ENCODE measurements at regions not wholly inside any gene's neighbourhood (a gene's known extent, or its start where the extent isn't known, plus 50 kb on each side); places are given as distances from the start of the nearest gene placed in this dataset.

DNA sequence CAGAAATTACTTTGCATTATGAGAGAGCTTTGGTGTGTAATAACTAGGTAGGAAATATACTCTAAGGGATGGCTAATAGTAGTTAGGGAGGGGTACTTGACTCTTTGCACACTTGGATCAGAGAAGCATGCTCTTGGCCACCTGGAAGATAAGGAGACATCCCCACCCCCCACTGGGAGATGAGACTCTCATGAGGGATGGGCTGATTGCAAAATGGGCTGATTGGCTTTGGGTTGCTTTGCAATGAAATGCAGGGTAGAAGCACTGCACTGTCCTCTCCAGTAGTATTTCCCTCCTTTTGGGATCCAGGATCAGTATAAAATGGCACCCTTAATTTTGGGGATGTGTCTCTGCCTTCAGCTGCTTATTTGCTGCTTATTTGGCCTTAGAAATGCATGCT is 71.2 kb upstream of the EPS8L3 start:
- CTCF ChIA-PET (ENCODE audit: unreplicated experiment): no interaction called here
- Histone ChIP-seq H4K20me1 (ENCODE audit: insufficient read depth, low read length) (no peaks in the 10 kb centered on the region), H3K36me3 (ENCODE audit: insufficient read depth, low read length) (no peaks in the 10 kb centered on the region), H3K9me2 (ENCODE audit: insufficient read depth, low read length) (no peaks in the 10 kb centered on the region), H2AFZ (ENCODE audit: low read length) (no peak overlapping the region), H3K9me3 (ENCODE audit: low read length) (peaks cover 5% of the 10 kb centered on the region; the same call in 1 of the 2 replicates), H3K27ac (ENCODE audit: low read depth, low read length, poor library complexity, severe bottlenecking) (no peak overlapping the region), H3K4me3 (ENCODE audit: low read depth, low read length, poor library complexity, severe bottlenecking) (no peak overlapping the region), H3K4me1 (ENCODE audit: insufficient read depth, low read length, poor library complexity, severe bottlenecking) (no peaks in the 10 kb centered on the region), H3K4me2 (ENCODE audit: low read length) (no peak overlapping the region), H3K79me2 (ENCODE audit: insufficient read depth, low read depth, low read length) (no peaks in the 10 kb centered on the region)
- intact Hi-C loops (cut with micrococcal nuclease; ENCODE audit: unreplicated experiment): no loop called here
- DNase-seq (ENCODE audit: low spot score): no peak
- TF ChIP-seq EZH2phosphoT487 (IDR thresholded peaks at IDR 0.05; ENCODE audit: borderline replicate concordance, low read depth, low read length): no peak
- TF ChIP-seq, protein P1, sequence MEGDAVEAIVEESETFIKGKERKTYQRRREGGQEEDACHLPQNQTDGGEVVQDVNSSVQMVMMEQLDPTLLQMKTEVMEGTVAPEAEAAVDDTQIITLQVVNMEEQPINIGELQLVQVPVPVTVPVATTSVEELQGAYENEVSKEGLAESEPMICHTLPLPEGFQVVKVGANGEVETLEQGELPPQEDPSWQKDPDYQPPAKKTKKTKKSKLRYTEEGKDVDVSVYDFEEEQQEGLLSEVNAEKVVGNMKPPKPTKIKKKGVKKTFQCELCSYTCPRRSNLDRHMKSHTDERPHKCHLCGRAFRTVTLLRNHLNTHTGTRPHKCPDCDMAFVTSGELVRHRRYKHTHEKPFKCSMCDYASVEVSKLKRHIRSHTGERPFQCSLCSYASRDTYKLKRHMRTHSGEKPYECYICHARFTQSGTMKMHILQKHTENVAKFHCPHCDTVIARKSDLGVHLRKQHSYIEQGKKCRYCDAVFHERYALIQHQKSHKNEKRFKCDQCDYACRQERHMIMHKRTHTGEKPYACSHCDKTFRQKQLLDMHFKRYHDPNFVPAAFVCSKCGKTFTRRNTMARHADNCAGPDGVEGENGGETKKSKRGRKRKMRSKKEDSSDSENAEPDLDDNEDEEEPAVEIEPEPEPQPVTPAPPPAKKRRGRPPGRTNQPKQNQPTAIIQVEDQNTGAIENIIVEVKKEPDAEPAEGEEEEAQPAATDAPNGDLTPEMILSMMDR (conservative IDR thresholded peaks at IDR 0.05; ENCODE audit: low read length): no peak
- no TSS peak for BruUV-seq (replicated peaks)
- POLR2A ChIA-PET: interaction anchor here (1.0 to 1.4 kb wide), 2 partner anchors 9 to 12 kb away, joined by 3 read pairs; no protein-coding TSS in a partner anchor

DNA sequence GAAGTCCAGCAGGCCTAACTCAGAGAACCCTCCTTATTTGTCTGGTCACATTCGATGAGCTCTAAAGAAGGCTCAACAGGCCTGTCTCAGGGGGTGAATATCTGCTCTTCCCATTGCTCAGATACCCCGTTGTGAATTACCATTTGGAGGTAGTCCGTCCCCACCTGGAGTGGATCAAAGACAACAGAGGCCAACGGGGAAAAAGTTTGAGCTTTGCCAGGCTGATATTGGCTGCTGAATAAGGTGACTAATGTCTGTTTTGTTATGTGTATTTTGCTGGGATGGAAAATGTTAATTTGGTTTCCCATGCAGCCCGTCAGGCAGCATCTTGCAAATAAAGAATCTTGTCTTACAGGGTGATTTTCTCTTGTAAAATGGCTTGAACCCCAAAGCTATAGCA is 69.2 kb upstream of the EPS8L3 start:
- H3K9me2 ChIP-seq (ENCODE audit: insufficient read depth, low read length): no peaks in the 10 kb centered on the region
- no peaks in the 10 kb centered on the region for H3K4me1 ChIP-seq (ENCODE audit: insufficient read depth, low read length, poor library complexity, severe bottlenecking)
- no peak for TF ChIP-seq EZH2phosphoT487 (IDR thresholded peaks at IDR 0.05; ENCODE audit: borderline replicate concordance, low read depth, low read length)
- TF ChIP-seq, protein P1 (conservative IDR thresholded peaks at IDR 0.05; ENCODE audit: low read length): no peak
- no peak for DNase-seq (ENCODE audit: low spot score)
- H3K27ac ChIP-seq (ENCODE audit: low read depth, low read length, poor library complexity, severe bottlenecking): no peak overlapping the region
- no peak overlapping the region for H2AFZ ChIP-seq (ENCODE audit: low read length)
- ChIA-PET POLR2A (interaction anchor here (0.7 kb wide), 1 partner anchor 248 kb away, joined by 4 read pairs; no protein-coding TSS in a partner anchor), CTCF (ENCODE audit: unreplicated experiment) (no interaction called here)
- peaks cover 4% of the 10 kb centered on the region; the same call in 1 of the 2 replicates for H3K9me3 ChIP-seq (ENCODE audit: low read length)
- intact Hi-C loops (cut with micrococcal nuclease; ENCODE audit: unreplicated experiment): no loop called here
- no peaks in the 10 kb centered on the region for H4K20me1 ChIP-seq (ENCODE audit: insufficient read depth, low read length)
- H3K4me3 ChIP-seq (ENCODE audit: low read depth, low read length, poor library complexity, severe bottlenecking): no peak overlapping the region
- no peaks in the 10 kb centered on the region for H3K79me2 ChIP-seq (ENCODE audit: insufficient read depth, low read depth, low read length)
- no peak overlapping the region for H3K4me2 ChIP-seq (ENCODE audit: low read length)
- H3K36me3 ChIP-seq (ENCODE audit: insufficient read depth, low read length): no peaks in the 10 kb centered on the region
- BruUV-seq (replicated peaks): no TSS peak

DNA sequence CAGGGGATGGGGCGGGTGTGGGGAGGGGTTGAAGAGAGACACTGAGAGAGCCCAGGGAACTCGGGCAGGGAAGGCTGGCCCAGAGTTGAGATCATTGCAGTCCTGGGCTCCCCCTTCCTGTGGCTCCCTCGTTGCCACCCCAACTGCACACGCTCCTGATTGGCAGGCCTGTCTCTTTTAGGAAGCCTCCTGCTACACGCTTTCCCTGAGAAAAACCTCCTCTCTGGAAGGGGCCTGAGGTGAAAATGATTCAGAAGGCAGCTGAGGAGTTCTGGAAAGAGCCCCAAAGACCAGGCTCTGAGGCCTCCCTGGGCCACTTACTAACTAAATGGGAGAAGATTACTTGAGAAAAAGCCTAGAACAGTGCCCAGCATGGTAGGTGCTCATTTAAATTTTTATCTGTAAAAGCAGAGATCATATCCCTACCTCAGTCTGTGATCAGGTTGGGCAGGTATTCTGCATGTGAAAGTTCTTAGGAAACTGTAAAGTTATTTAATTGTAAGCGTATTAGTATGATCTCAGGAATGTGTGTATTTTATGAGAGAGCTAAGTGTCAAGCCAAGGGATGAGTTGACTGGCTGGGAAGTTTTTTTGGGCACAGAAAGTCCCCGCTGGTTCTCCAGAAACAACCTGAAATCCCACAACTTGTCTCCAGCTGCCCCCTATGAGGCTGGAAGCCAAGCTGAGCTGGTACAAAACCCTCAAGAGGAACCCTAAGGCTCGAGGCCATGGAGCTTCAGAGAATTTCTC is 65.2 kb upstream of the EPS8L3 start:
- no peaks in the 10 kb centered on the region for H3K9me2 ChIP-seq (ENCODE audit: insufficient read depth, low read length)
- H3K9me3 ChIP-seq (ENCODE audit: low read length): no peaks in the 10 kb centered on the region
- no peak for DNase-seq (ENCODE audit: low spot score)
- no peak overlapping the region for H3K4me3 ChIP-seq (ENCODE audit: low read depth, low read length, poor library complexity, severe bottlenecking)
- TF ChIP-seq, protein P1 (conservative IDR thresholded peaks at IDR 0.05; ENCODE audit: low read length): no peak
- TF ChIP-seq EZH2phosphoT487 (IDR thresholded peaks at IDR 0.05; ENCODE audit: borderline replicate concordance, low read depth, low read length): no peak
- no peaks in the 10 kb centered on the region for H3K79me2 ChIP-seq (ENCODE audit: insufficient read depth, low read depth, low read length)
- CTCF ChIA-PET (ENCODE audit: unreplicated experiment): no interaction called here
- no peak overlapping the region for H3K27ac ChIP-seq (ENCODE audit: low read depth, low read length, poor library complexity, severe bottlenecking)
- no TSS peak for BruUV-seq (replicated peaks)
- no peaks in the 10 kb centered on the region for H4K20me1 ChIP-seq (ENCODE audit: insufficient read depth, low read length)
- intact Hi-C loops (cut with micrococcal nuclease; ENCODE audit: unreplicated experiment): no loop called here
- peaks cover 6% of the 10 kb centered on the region for H3K4me1 ChIP-seq (ENCODE audit: insufficient read depth, low read length, poor library complexity, severe bottlenecking)
- POLR2A ChIA-PET: interaction anchor here (0.9 kb wide), 1 partner anchor 12 kb away, joined by 3 read pairs; no protein-coding TSS in a partner anchor
- H2AFZ ChIP-seq (ENCODE audit: low read length): no peak overlapping the region
- no peak overlapping the region for H3K4me2 ChIP-seq (ENCODE audit: low read length)
- no peaks in the 10 kb centered on the region for H3K36me3 ChIP-seq (ENCODE audit: insufficient read depth, low read length)

Measured in OCI-LY7 (cell line).